HEK293 (cell line): ENCODE measurements at regions not wholly inside any gene's neighbourhood (a gene's known extent, or its start where the extent isn't known, plus 50 kb on each side); places are given as distances from the start of the nearest gene placed in this dataset.

Source experiments
- CTCF ChIA-PET: fragments of 350-600 bp; formaldehyde crosslinking; extraction: SDS; loops from one replicate; lab custom pipeline; 2021; ENCODE audit warnings: antibody characterized with exemption; lab: Yijun Ruan, JAX
- POLR2A ChIA-PET: fragments of 300-600 bp; formaldehyde crosslinking; extraction: SDS; loops from one replicate; lab custom pipeline; 2020; ENCODE audit warnings: antibody characterized with exemption, inconsistent platforms; lab: Yijun Ruan, JAX
- H3K27ac ChIP-seq: fragments of 200-500 bp; sonication (Bioruptor generic); 2 replicates; pipeline ENCODE4 v1.5.1; 2014; ENCODE audit warnings: low read depth, low read length, control low read depth, inconsistent platforms; ENCODE audit errors: extremely low read depth
- H3K36me3 ChIP-seq, 2 experiments: fragments of 200-500 bp in 1 of 2; sonication (Bioruptor generic) in 1 of 2; 1 replicate in 1 of 2; 2 replicates in 1 of 2; pipeline ENCODE4 v1.5.1; 2014 to 2017; ENCODE audit warnings: inconsistent platforms in 2 of 2, low read length in 2 of 2; ENCODE audit not compliant: control insufficient read depth in 2 of 2, insufficient read depth in 1 of 2
- H3K4me1 ChIP-seq: fragments of 200-500 bp; sonication (Bioruptor generic); 2 replicates; pipeline ENCODE4 v1.5.1; 2014; ENCODE audit warnings: mild to moderate bottlenecking, low read length, inconsistent platforms; ENCODE audit not compliant: control insufficient read depth, insufficient read depth
- H3K4me3 ChIP-seq: 2 replicates; pipeline ENCODE4 v1.5.1; 2011; ENCODE audit warnings: low read depth, mild to moderate bottlenecking, control low read depth, low read length, moderate library complexity
- H3K9me3 ChIP-seq: fragments of 200-500 bp; sonication (Bioruptor generic); 2 replicates; pipeline ENCODE4 v1.5.1; 2014; ENCODE audit warnings: low read depth, low read length, inconsistent platforms; ENCODE audit not compliant: control insufficient read depth, insufficient read depth
- ZBTB11 ChIP-seq: fragments of 450-650 bp; formaldehyde crosslinking; conservative IDR thresholded peaks from 2 replicates; pipeline ENCODE4 v1.5.1; 2016; ENCODE audit warnings: low read depth, missing biosample characterization, missing genetic modification characterization
- ZBTB49 ChIP-seq: fragments of 450-650 bp; formaldehyde crosslinking; IDR thresholded peaks from 2 replicates; pipeline ENCODE4 v1.5.1; 2016; ENCODE audit warnings: missing biosample characterization, missing genetic modification characterization, low read depth
- ZNF148 ChIP-seq: fragments of 450-650 bp; formaldehyde crosslinking; IDR thresholded peaks from 2 replicates; pipeline ENCODE4 v1.5.0; 2017; ENCODE audit warnings: missing biosample characterization, missing genetic modification characterization, borderline replicate concordance
- ZNF2 ChIP-seq: fragments of 450-650 bp; formaldehyde crosslinking; IDR thresholded peaks from 2 replicates; pipeline ENCODE4 v1.5.1; 2016; ENCODE audit warnings: missing biosample characterization, missing genetic modification characterization
- ZNF221 ChIP-seq: fragments of 450-650 bp; formaldehyde crosslinking; IDR thresholded peaks from 2 replicates; pipeline ENCODE4 v1.5.1; 2017; ENCODE audit warnings: missing biosample characterization, missing genetic modification characterization, borderline replicate concordance
- ZNF266 ChIP-seq: fragments of 450-650 bp; formaldehyde crosslinking; IDR thresholded peaks from 2 replicates; pipeline ENCODE4 v1.5.1; 2016; ENCODE audit warnings: missing biosample characterization, missing genetic modification characterization, low read depth
- ZNF324 ChIP-seq: fragments of 450-650 bp; formaldehyde crosslinking; IDR thresholded peaks from 2 replicates; pipeline ENCODE4 v1.5.1; 2016; ENCODE audit warnings: missing biosample characterization, missing genetic modification characterization
- ZNF341 ChIP-seq: fragments of 450-650 bp; formaldehyde crosslinking; IDR thresholded peaks from 2 replicates; pipeline ENCODE4; 2016; ENCODE audit warnings: low read depth, missing biosample characterization, missing genetic modification characterization
- ZNF426 ChIP-seq: fragments of 450-650 bp; formaldehyde crosslinking; IDR thresholded peaks from 2 replicates; pipeline ENCODE4 v1.5.1; 2017; ENCODE audit warnings: missing biosample characterization, missing genetic modification characterization, mild to moderate bottlenecking, inconsistent platforms, moderate library complexity
- ZNF514 ChIP-seq: fragments of 450-650 bp; formaldehyde crosslinking; IDR thresholded peaks from 2 replicates; pipeline ENCODE4 v1.5.1; 2016; ENCODE audit warnings: missing biosample characterization, missing genetic modification characterization
- ZNF521 ChIP-seq: fragments of 450-650 bp; formaldehyde crosslinking; IDR thresholded peaks from 2 replicates; pipeline ENCODE4 v1.5.1; 2017; ENCODE audit warnings: missing biosample characterization, mild to moderate bottlenecking, missing genetic modification characterization
- ZNF549 ChIP-seq: fragments of 450-650 bp; IDR thresholded peaks from 2 replicates; pipeline ENCODE4 v1.5.1; 2018; ENCODE audit warnings: missing biosample characterization, missing genetic modification characterization, mild to moderate bottlenecking, inconsistent platforms, moderate library complexity
- ZNF580 ChIP-seq: fragments of 450-650 bp; formaldehyde crosslinking; IDR thresholded peaks from 2 replicates; pipeline ENCODE4 v1.5.1; 2016; ENCODE audit warnings: missing biosample characterization, missing genetic modification characterization
- ZNF600 ChIP-seq: fragments of 450-650 bp; formaldehyde crosslinking; IDR thresholded peaks from 2 replicates; pipeline ENCODE4 v1.5.1; 2016; ENCODE audit warnings: missing biosample characterization, missing genetic modification characterization
- ZNF621 ChIP-seq: fragments of 450-650 bp; formaldehyde crosslinking; IDR thresholded peaks from 2 replicates; pipeline ENCODE4 v1.5.1; 2017; ENCODE audit warnings: missing biosample characterization, missing genetic modification characterization
- ZNF624 ChIP-seq: fragments of 450-650 bp; formaldehyde crosslinking; IDR thresholded peaks from 2 replicates; pipeline ENCODE4 v1.5.1; 2017; ENCODE audit warnings: missing biosample characterization, missing genetic modification characterization
- ZNF645 ChIP-seq: fragments of 450-650 bp; formaldehyde crosslinking; IDR thresholded peaks from 2 replicates; pipeline ENCODE4; 2016; ENCODE audit warnings: missing biosample characterization, missing genetic modification characterization
- ZNF704 ChIP-seq: fragments of 450-650 bp; formaldehyde crosslinking; IDR thresholded peaks from 2 replicates; pipeline ENCODE4 v1.5.1; 2016; ENCODE audit warnings: missing biosample characterization, missing genetic modification characterization
- ZNF768 ChIP-seq: fragments of 450-650 bp; formaldehyde crosslinking; IDR thresholded peaks from 2 replicates; pipeline ENCODE4 v1.5.1; 2018; ENCODE audit warnings: missing biosample characterization, mild to moderate bottlenecking, missing genetic modification characterization
- ZNF777 ChIP-seq: fragments of 450-650 bp; formaldehyde crosslinking; IDR thresholded peaks from 2 replicates; pipeline ENCODE4 v1.5.1; 2017; ENCODE audit warnings: missing biosample characterization, missing genetic modification characterization, borderline replicate concordance
- ZNF792 ChIP-seq: fragments of 450-650 bp; formaldehyde crosslinking; IDR thresholded peaks from 2 replicates; pipeline ENCODE4 v1.5.1; 2016; ENCODE audit warnings: missing biosample characterization, missing genetic modification characterization

GRCh38 chr5:23400951-23401350, 106.5 kb upstream of the PRDM9 start:
- ChIA-PET POLR2A (no interaction called here), CTCF (interaction anchor here (0.6 to 0.7 kb wide), 2 partner anchors 291 to 412 kb away, joined by 3 to 4 read pairs; no protein-coding TSS in a partner anchor)
- no peak for TF ChIP-seq ZNF266 (tag by site-specific recombination)
- TF ChIP-seq ZNF768 (tag by site-specific recombination), result no peak
- no peak for TF ChIP-seq ZNF324
- TF ChIP-seq ZNF514 (tag by site-specific recombination), result no peak
- TF ChIP-seq ZBTB11 (tag by site-specific recombination), result no peak
- TF ChIP-seq ZNF148 (tag by site-specific recombination), result no peak
- no peak for TF ChIP-seq ZNF2 (tag by site-specific recombination)
- Histone ChIP-seq H3K27ac (no peak overlapping the region), H3K4me3 (no peak overlapping the region), H3K4me1 (no peaks in the 10 kb centered on the region), H3K9me3 (no peaks in the 10 kb centered on the region; the same call in 1 of the 2 replicates), H3K36me3 (no peaks in the 10 kb centered on the region)

GRCh38 chr5:23396346-23396745, 111.1 kb upstream of the PRDM9 start:
- TF ChIP-seq ZNF777 (no peak), ZNF549 (tag by site-specific recombination) (no peak), ZNF221 (tag by site-specific recombination) (no peak), ZNF514 (tag by site-specific recombination) (no peak), ZNF704 (no peak), ZNF426 (tag by site-specific recombination) (no peak), ZNF580 (tag by site-specific recombination) (no peak), ZNF645 (tag by site-specific recombination) (no peak), ZNF521 (no peak), ZNF266 (tag by site-specific recombination) (no peak), ZNF792 (tag by site-specific recombination) (no peak), ZNF148 (tag by site-specific recombination) (no peak), ZNF621 (tag by site-specific recombination) (no peak), ZBTB49 (tag by site-specific recombination) (no peak), ZNF600 (tag by site-specific recombination) (no peak), ZNF624 (tag by site-specific recombination) (no peak), ZNF341 (tag by site-specific recombination) (no peak)
- Histone ChIP-seq H3K4me1 (no peaks in the 10 kb centered on the region), H3K27ac (no peak overlapping the region), H3K9me3 (no peaks in the 10 kb centered on the region; the same call in 1 of the 2 replicates), H3K4me3 (no peak overlapping the region), H3K36me3 (no peaks in the 10 kb centered on the region; a peak in 1 of 3 replicates)
- ChIA-PET CTCF (no interaction called here), POLR2A (no interaction called here)
